PFSK-1 (cell line): ENCODE measurements at regions not wholly inside any gene's neighbourhood (a gene's known extent, or its start where the extent isn't known, plus 50 kb on each side); places are given as distances from the start of the nearest gene placed in this dataset.

Source experiments
- FOXP2 ChIP-seq: optimal IDR thresholded peaks from 2 replicates; pipeline ENCODE3; 2011; ENCODE audit warnings: borderline replicate concordance, control low read depth, inconsistent platforms; ENCODE audit not compliant: insufficient read depth; ENCODE audit errors: extremely low read length, extremely low read depth
- POLR2AphosphoS5 ChIP-seq: IDR thresholded peaks from 2 replicates; pipeline ENCODE4 v1.6.1; 2012; ENCODE audit warnings: low read depth, mild to moderate bottlenecking, control low read depth, low read length, moderate library complexity
- SIN3A ChIP-seq: IDR thresholded peaks from 2 replicates; pipeline ENCODE4 v1.6.1; 2012; ENCODE audit warnings: mild to moderate bottlenecking, low read length, moderate library complexity, borderline replicate concordance; ENCODE audit not compliant: insufficient read depth
- TAF1 ChIP-seq: IDR thresholded peaks from 2 replicates; pipeline ENCODE4 v1.6.1; 2012; ENCODE audit warnings: low read length, control low read depth, borderline replicate concordance; ENCODE audit not compliant: insufficient read depth
- TF ChIP-seq, protein P1 (sequence below), 2 experiments: IDR thresholded peaks; 2 replicates each; pipeline versions ENCODE4 v1.6.1 to v1.8.0; 2011 to 2012; ENCODE audit warnings: low read depth in 2 of 2, low read length in 2 of 2, control low read depth in 1 of 2, inconsistent platforms in 1 of 2, mild to moderate bottlenecking in 1 of 2, moderate library complexity in 1 of 2; ENCODE audit not compliant: insufficient read depth in 1 of 2

DNA sequence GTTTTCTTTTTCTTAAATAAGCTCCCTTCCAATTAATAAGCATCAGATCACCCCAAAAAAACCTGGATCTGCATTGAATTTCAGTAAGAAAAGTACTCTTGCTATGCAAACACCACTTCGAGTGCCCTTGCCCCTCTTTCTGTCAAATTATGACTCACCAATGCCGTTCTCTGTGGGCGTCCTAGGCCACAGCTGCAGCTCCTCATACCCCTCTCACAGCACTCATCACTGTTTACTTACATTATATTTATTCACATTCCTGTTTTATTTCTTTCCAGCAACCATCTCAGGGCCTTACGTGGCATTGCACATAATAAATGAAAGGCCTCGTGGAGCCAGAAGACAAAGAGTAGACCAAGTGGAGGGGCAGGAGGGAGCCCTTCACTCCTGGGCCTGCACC lies 99.1 kb upstream of the CTTNBP2NL start:
- no peak for TF ChIP-seq POLR2AphosphoS5
- TF ChIP-seq, protein P1, sequence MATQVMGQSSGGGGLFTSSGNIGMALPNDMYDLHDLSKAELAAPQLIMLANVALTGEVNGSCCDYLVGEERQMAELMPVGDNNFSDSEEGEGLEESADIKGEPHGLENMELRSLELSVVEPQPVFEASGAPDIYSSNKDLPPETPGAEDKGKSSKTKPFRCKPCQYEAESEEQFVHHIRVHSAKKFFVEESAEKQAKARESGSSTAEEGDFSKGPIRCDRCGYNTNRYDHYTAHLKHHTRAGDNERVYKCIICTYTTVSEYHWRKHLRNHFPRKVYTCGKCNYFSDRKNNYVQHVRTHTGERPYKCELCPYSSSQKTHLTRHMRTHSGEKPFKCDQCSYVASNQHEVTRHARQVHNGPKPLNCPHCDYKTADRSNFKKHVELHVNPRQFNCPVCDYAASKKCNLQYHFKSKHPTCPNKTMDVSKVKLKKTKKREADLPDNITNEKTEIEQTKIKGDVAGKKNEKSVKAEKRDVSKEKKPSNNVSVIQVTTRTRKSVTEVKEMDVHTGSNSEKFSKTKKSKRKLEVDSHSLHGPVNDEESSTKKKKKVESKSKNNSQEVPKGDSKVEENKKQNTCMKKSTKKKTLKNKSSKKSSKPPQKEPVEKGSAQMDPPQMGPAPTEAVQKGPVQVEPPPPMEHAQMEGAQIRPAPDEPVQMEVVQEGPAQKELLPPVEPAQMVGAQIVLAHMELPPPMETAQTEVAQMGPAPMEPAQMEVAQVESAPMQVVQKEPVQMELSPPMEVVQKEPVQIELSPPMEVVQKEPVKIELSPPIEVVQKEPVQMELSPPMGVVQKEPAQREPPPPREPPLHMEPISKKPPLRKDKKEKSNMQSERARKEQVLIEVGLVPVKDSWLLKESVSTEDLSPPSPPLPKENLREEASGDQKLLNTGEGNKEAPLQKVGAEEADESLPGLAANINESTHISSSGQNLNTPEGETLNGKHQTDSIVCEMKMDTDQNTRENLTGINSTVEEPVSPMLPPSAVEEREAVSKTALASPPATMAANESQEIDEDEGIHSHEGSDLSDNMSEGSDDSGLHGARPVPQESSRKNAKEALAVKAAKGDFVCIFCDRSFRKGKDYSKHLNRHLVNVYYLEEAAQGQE (IDR thresholded peaks at IDR 0.05; ENCODE audit: insufficient read depth in 1 of 2, low read depth in 2 of 2, low read length in 2 of 2): no peak
- no peak for TF ChIP-seq FOXP2
- TF ChIP-seq SIN3A: no peak
- no peak for TF ChIP-seq TAF1

DNA sequence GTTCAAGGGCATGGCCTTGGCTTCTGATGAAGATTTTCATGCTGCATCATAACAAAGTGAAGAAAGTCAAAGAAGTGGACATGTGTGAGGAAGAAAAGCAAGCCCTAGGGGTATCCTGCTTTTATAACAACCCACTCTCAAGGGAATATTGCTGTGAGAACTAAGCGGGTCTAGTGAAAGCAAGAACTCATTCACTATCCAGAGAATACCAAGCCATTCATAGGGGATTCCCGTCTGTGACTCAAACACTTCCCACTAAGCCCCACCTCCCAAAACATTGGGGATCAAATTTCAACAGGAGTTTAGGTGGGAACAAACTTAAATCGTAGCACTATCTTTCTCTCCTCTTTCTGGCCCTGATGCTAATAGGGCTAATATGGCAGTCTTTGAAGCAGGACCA lies 98.5 kb upstream of the CTTNBP2NL start:
- TF ChIP-seq SIN3A: no peak
- TF ChIP-seq, protein P1 (IDR thresholded peaks at IDR 0.05; ENCODE audit: insufficient read depth in 1 of 2, low read depth in 2 of 2, low read length in 2 of 2): no peak
- no peak for TF ChIP-seq TAF1
- TF ChIP-seq FOXP2: no peak
- no peak for TF ChIP-seq POLR2AphosphoS5

DNA sequence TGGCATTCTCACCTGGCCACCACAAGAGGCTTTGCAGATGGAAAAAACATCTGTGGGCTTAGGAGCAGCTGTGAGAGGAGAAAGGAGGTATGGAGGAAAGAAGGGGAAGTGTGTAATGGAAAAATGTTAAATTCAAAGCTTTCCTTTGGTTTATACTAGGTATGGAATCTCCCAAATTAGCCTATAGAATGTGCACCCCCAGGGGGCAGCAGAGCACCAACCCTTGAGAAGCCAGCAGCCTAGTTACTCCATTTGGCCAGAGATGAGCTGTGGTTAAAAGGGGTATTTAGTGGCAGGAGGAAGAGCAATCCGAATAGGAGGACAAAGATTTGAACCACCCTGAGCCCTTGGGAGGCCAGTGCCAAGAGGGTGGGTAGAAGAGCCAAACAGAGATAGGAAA lies 97.5 kb upstream of the CTTNBP2NL start:
- TF ChIP-seq, protein P1 (IDR thresholded peaks at IDR 0.05; ENCODE audit: insufficient read depth in 1 of 2, low read depth in 2 of 2, low read length in 2 of 2): no peak

DNA sequence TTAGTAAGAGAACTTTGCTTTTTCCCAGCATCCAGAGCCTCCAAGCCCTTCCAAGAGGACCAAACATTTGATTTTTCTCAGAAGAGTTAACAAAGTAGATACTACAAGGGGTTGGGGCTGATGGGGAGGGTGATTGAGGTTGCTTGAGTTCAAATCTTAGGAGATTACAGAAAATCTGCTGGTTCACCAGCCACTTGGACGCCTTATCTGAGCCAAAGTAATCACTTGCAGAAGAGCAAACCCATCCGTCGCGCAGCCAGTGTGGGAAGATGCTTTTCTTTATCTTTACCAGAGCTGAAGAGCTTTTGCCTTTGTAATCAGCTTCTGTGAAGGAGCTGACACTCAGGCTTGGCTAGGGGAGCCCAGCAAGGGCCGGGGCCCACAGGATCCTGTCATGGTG lies 91.9 kb upstream of the CTTNBP2NL start:
- TF ChIP-seq FOXP2: no peak
- TF ChIP-seq TAF1: no peak
- no peak for TF ChIP-seq SIN3A
- TF ChIP-seq, protein P1 (IDR thresholded peaks at IDR 0.05; ENCODE audit: insufficient read depth in 1 of 2, low read depth in 2 of 2, low read length in 2 of 2): no peak
- TF ChIP-seq POLR2AphosphoS5: no peak

DNA sequence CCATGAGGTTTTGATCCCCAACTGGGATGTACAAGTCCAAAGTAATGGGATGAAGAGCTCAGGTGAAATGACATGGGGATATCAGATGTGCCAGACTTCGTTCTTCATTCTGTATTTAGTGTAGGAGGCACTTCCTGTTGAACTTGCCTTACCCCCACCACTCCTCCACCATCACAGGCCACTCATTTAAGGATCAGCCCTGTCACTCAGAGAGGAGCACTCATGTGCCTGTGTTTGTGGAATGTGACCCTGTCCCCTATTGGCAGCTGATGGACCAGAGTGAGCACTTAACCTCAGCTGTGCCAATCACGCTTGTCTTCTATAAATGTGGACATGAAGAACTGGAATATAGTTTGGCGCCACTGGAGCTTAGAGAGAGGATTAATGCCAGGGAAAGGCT lies 91.4 kb upstream of the CTTNBP2NL start:
- no peak for TF ChIP-seq SIN3A
- TF ChIP-seq, protein P1 (IDR thresholded peaks at IDR 0.05; ENCODE audit: insufficient read depth in 1 of 2, low read depth in 2 of 2, low read length in 2 of 2): no peak
- no peak for TF ChIP-seq TAF1
- no peak for TF ChIP-seq POLR2AphosphoS5
